Endothelial cell of umbilical vein (primary cell): ENCODE measurements at regions not wholly inside any gene's neighbourhood (a gene's known extent, or its start where the extent isn't known, plus 50 kb on each side); places are given as distances from the start of the nearest gene placed in this dataset.

ENCODE experiments used
- BruUV-seq: library from RNA; stranded (reverse); fragments of 400-500 nt; replicated peaks from 2 replicates; lab custom pipeline; 2021; lab: Mats Ljungman, UMichigan
- CTCF ChIA-PET: fragments of 300-600, 350-600 bp; sonication (Branson Sonifier 250); formaldehyde crosslinking; loops from one replicate; lab custom pipeline; 2021; ENCODE audit warnings: antibody characterized with exemption, inconsistent platforms; lab: Charles Lee
- POLR2A ChIA-PET: fragments of 300-600, 350-600 bp; sonication (Branson Sonifier 250); formaldehyde crosslinking; loops from one replicate; lab custom pipeline; 2021; ENCODE audit warnings: antibody characterized with exemption, inconsistent platforms; lab: Charles Lee
- DNase-seq: peaks from one replicate; pipeline ENCODE4 v3.0.0-alpha.2; 2011; ENCODE audit warnings: low read depth, low spot score
- FAIRE-seq: peaks from 2 replicates; lab custom pipeline; 2011; peaks lifted over from hg19 to GRCh38; lab: Jason Lieb, UNC
- H2AFZ ChIP-seq: 2 replicates; pipeline ENCODE4 v1.6.0; 2012; ENCODE audit warnings: low read depth, low read length, control low read depth, inconsistent platforms
- H3K27ac ChIP-seq: 2 replicates; pipeline ENCODE4 v1.5.1; 2011; ENCODE audit warnings: low read depth, mild to moderate bottlenecking, control low read depth, low read length, moderate library complexity; ENCODE audit not compliant: insufficient read depth
- H3K27me3 ChIP-seq, 2 experiments: 2 replicates each; pipeline versions ENCODE4 v1.6.0 to v1.6.1; 2011; ENCODE audit warnings: low read length in 2 of 2, mixed read lengths in 1 of 2; ENCODE audit not compliant: control insufficient read depth in 2 of 2, insufficient read depth in 2 of 2
- H3K36me3 ChIP-seq, 2 experiments: 2 replicates in 1 of 2; 3 replicates in 1 of 2; pipeline ENCODE4 v1.5.1; 2011; ENCODE audit warnings: low read length in 2 of 2, mild to moderate bottlenecking in 1 of 2, moderate library complexity in 1 of 2; ENCODE audit not compliant: control insufficient read depth in 2 of 2, insufficient read depth in 2 of 2; ENCODE audit errors: extremely low read depth in 1 of 2
- H3K4me1 ChIP-seq: 3 replicates; pipeline ENCODE4 v1.5.1; 2011; ENCODE audit warnings: mild to moderate bottlenecking, low read length; ENCODE audit not compliant: control insufficient read depth, insufficient read depth; ENCODE audit errors: extremely low read depth
- H3K4me2 ChIP-seq: 2 replicates; pipeline ENCODE4 v1.6.1; 2011; ENCODE audit warnings: low read length, control low read depth, mixed read lengths; ENCODE audit not compliant: insufficient read depth
- H3K4me3 ChIP-seq, 3 experiments: fragments of 200-600 bp in 1 of 3; sonication (generic), shearing (Covaris generic) in 1 of 3; replicated peaks in 1 of 3; 2 replicates each; pipeline ENCODE4 v1.5.1; 2011 to 2016; ENCODE audit warnings: control low read depth in 3 of 3, low read length in 3 of 3, mild to moderate bottlenecking in 2 of 3, inconsistent platforms in 1 of 3, low read depth in 1 of 3, moderate library complexity in 1 of 3; ENCODE audit not compliant: insufficient read depth in 1 of 3
- H3K79me2 ChIP-seq: 2 replicates; pipeline ENCODE4 v1.6.0; 2012; ENCODE audit warnings: low read length, inconsistent platforms; ENCODE audit not compliant: control insufficient read depth, insufficient read depth
- H3K9ac ChIP-seq: replicated peaks from 2 replicates; pipeline ENCODE3; 2011; ENCODE audit warnings: low read length, control low read depth; ENCODE audit not compliant: insufficient read depth; ENCODE audit errors: extremely low read depth
- H3K9me1 ChIP-seq: replicated peaks from 3 replicates; pipeline ENCODE4 v1.6.0; 2011; ENCODE audit warnings: mild to moderate bottlenecking, low read length; ENCODE audit not compliant: control insufficient read depth, insufficient read depth; ENCODE audit errors: extremely low read depth
- H3K9me3 ChIP-seq: replicated peaks from 2 replicates; pipeline ENCODE4 v1.5.1; 2012; ENCODE audit warnings: low read length, inconsistent platforms; ENCODE audit not compliant: control insufficient read depth, insufficient read depth
- H4K20me1 ChIP-seq: replicated peaks from 2 replicates; pipeline ENCODE3; 2011; ENCODE audit warnings: mild to moderate bottlenecking, low read length; ENCODE audit not compliant: control insufficient read depth, insufficient read depth; ENCODE audit errors: extremely low read depth
- CTCF ChIP-seq, 2 donors: IDR thresholded peaks; 1 replicate in 1 of 2; 2 replicates in 1 of 2; pipeline ENCODE4 v1.5.1; 2011; ENCODE audit warnings: low read length in 2 of 2, mild to moderate bottlenecking in 2 of 2, moderate library complexity in 2 of 2, control low read depth in 1 of 2, inconsistent platforms in 1 of 2, low read depth in 1 of 2; ENCODE audit not compliant: insufficient read depth in 1 of 2; ENCODE audit errors: extremely low read depth in 1 of 2
- EZH2 ChIP-seq: IDR thresholded peaks from 2 replicates; pipeline ENCODE4 v1.6.1; 2012; ENCODE audit warnings: borderline replicate concordance, low read depth, mild to moderate bottlenecking, moderate library complexity, low read length, inconsistent platforms; ENCODE audit not compliant: severe bottlenecking
- FOS ChIP-seq: IDR thresholded peaks from 2 replicates; pipeline ENCODE4 v1.6.1; 2011; ENCODE audit warnings: mild to moderate bottlenecking, low read length, moderate library complexity, borderline replicate concordance; ENCODE audit not compliant: insufficient read depth
- GATA2 ChIP-seq: IDR thresholded peaks from 2 replicates; pipeline ENCODE4 v1.7.0; 2011; ENCODE audit warnings: low read depth, mild to moderate bottlenecking, moderate library complexity, mixed read lengths, low read length; ENCODE audit not compliant: insufficient read length, insufficient read depth
- JUN ChIP-seq: IDR thresholded peaks from 2 replicates; pipeline ENCODE4 v1.6.1; 2011; ENCODE audit warnings: borderline replicate concordance, low read depth; ENCODE audit not compliant: insufficient read length, insufficient read depth
- MYC ChIP-seq: IDR thresholded peaks from one replicate; pipeline ENCODE4 v1.6.1; 2011; ENCODE audit warnings: mild to moderate bottlenecking, low read depth, low read length
- POLR2A ChIP-seq: IDR thresholded peaks from 2 replicates; pipeline ENCODE4 v1.6.1; 2012; ENCODE audit warnings: low read depth, mild to moderate bottlenecking, control low read depth, low read length
- POLR2AphosphoS5 ChIP-seq: IDR thresholded peaks from 2 replicates; pipeline ENCODE4 v1.6.1; 2012; ENCODE audit warnings: low read depth, mild to moderate bottlenecking, control low read depth, low read length, moderate library complexity; ENCODE audit not compliant: insufficient read depth
- dilution Hi-C: fragments of 300-500 bp; cut with MboI; formaldehyde crosslinking; loops from one replicate; pipeline ENCODE4 v1.15.0; 2019; ENCODE audit warnings: low sequenced_read_pairs; ENCODE audit not compliant: extremely low pct_ligation_motif_present
- intact Hi-C: fragments of 100-400 bp; cut with micrococcal nuclease; formaldehyde crosslinking; loops from one replicate; pipeline ENCODE4 v1.10.0; 2022
- TF ChIP-seq, protein P1 (sequence below): IDR thresholded peaks from 2 replicates; pipeline ENCODE4 v1.6.1; 2011; ENCODE audit not compliant: insufficient read depth, insufficient read length

DNA sequence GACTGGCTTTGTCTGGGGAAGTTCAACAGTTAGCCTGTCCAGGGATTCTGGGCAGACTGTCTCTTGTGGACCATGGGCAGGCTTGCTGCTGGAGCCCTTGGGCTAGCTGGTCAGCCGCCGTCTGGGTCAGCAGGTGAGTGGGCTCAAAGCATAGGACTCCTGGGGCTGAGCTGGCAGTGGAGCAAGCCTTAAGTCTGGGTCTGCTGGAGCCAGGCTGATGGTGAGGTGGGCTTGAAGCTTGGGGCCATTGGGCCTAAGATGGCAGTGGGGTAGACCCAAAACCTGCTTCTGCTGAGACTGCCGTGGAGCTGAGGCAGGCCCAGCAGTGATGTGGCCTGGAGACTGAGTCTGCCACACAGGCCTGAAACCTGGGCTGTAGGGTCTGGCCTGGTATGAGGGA lies 645.1 kb downstream of the RAPGEF2 start:
- Histone ChIP-seq H3K9me1 (no peaks in the 10 kb centered on the region), H4K20me1 (no peaks in the 10 kb centered on the region), H3K36me3 (no peaks in the 10 kb centered on the region), H3K27me3 (no peaks in the 10 kb centered on the region), H3K79me2 (no peaks in the 10 kb centered on the region), H3K27ac (no peak overlapping the region), H3K9ac (no peak overlapping the region), H3K4me2 (no peak overlapping the region), H2AFZ (no peak overlapping the region), H3K4me3 (no peak overlapping the region), H3K9me3 (no peaks in the 10 kb centered on the region), H3K4me1 (no peaks in the 10 kb centered on the region)
- ChIA-PET POLR2A (no interaction called here), CTCF (interaction anchor here (0.7 kb wide), 1 partner anchor 17 kb away, joined by 3 read pairs; no protein-coding TSS in a partner anchor)
- FAIRE-seq: no peak
- no peak for DNase-seq
- intact Hi-C loops: no loop called here
- TF ChIP-seq POLR2AphosphoS5 (no peak), EZH2 (no peak), POLR2A (no peak), MYC (no peak), JUN (no peak), FOS (no peak), CTCF (IDR thresholded peaks at IDR 0.05; ENCODE audit: extremely low read depth in 1 of 2, insufficient read depth in 1 of 2, low read depth in 1 of 2, low read length in 2 of 2) (no peak), GATA2 (no peak)
- TF ChIP-seq, protein P1, sequence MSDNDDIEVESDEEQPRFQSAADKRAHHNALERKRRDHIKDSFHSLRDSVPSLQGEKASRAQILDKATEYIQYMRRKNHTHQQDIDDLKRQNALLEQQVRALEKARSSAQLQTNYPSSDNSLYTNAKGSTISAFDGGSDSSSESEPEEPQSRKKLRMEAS: no peak
- dilution Hi-C loops: no loop called here
- BruUV-seq: no TSS peak
